Panc1 (cell line): ENCODE measurements at regions not wholly inside any gene's neighbourhood (a gene's known extent, or its start where the extent isn't known, plus 50 kb on each side); places are given as distances from the start of the nearest gene placed in this dataset.

Source experiments
- ATAC-seq: fragments of 200-7000 bp; cut with Tn5 transposase; 2 replicates; pipeline ENCODE4 v1.9.1; 2020; ENCODE audit warnings: mild to moderate bottlenecking, moderate library complexity
- BruUV-seq: library from RNA; stranded (reverse); fragments of 400-500 nt; replicated peaks from 2 replicates; lab custom pipeline; 2021; lab: Mats Ljungman, UMichigan
- CTCF ChIA-PET: fragments of 300-600 bp; sonication (Branson Sonifier 250); formaldehyde crosslinking; loops from one replicate; lab custom pipeline; 2022; ENCODE audit warnings: antibody characterized with exemption; lab: Charles Lee
- POLR2A ChIA-PET: fragments of 300-600 bp; sonication (Branson Sonifier 250); formaldehyde crosslinking; loops from one replicate; lab custom pipeline; 2022; ENCODE audit warnings: antibody characterized with exemption; lab: Charles Lee
- DNase-seq: peaks from one replicate; pipeline ENCODE4 v3.0.0-alpha.2; 2010; ENCODE audit warnings: low read depth, low spot score
- H3K27ac ChIP-seq: 2 replicates; pipeline ENCODE4 v1.5.1; 2011; ENCODE audit warnings: mild to moderate bottlenecking, low read length, inconsistent platforms
- H3K27me3 ChIP-seq: fragments of 200-500 bp; sonication (Bioruptor generic); 2 replicates; pipeline ENCODE4 v1.6.0; 2014; ENCODE audit warnings: low read length, inconsistent platforms; ENCODE audit not compliant: control insufficient read depth, insufficient read depth
- H3K36me3 ChIP-seq: fragments of 200-500 bp; sonication (Bioruptor generic); 2 replicates; pipeline ENCODE4 v1.5.1; 2014; ENCODE audit warnings: inconsistent platforms, mild to moderate bottlenecking, low read length, moderate library complexity; ENCODE audit not compliant: control insufficient read depth, insufficient read depth
- H3K4me1 ChIP-seq: 2 replicates; pipeline ENCODE4 v1.5.1; 2011; ENCODE audit warnings: inconsistent platforms, mild to moderate bottlenecking, low read length, moderate library complexity; ENCODE audit not compliant: control insufficient read depth, insufficient read depth
- H3K4me3 ChIP-seq, 2 experiments: 2 replicates each; pipeline ENCODE4 v1.5.1; 2011 to 2012; ENCODE audit warnings: low read depth in 2 of 2, low read length in 2 of 2, mild to moderate bottlenecking in 2 of 2, inconsistent platforms in 1 of 2, moderate library complexity in 1 of 2
- H3K9me3 ChIP-seq: fragments of 200-500 bp; sonication (Bioruptor generic); 2 replicates; pipeline ENCODE4 v1.5.1; 2014; ENCODE audit warnings: low read depth, mild to moderate bottlenecking, inconsistent platforms, low read length, moderate library complexity; ENCODE audit not compliant: control insufficient read depth, insufficient read depth
- CTCF ChIP-seq: fragments of 450-650 bp; IDR thresholded peaks from 2 replicates; pipeline ENCODE4 v1.5.1; 2017; ENCODE audit warnings: mild to moderate bottlenecking
- POLR2AphosphoS5 ChIP-seq: IDR thresholded peaks from 2 replicates; pipeline ENCODE4 v1.6.1; 2012; ENCODE audit warnings: mild to moderate bottlenecking, low read depth, low read length, moderate library complexity
- REST ChIP-seq, 2 experiments: IDR thresholded peaks; 2 replicates each; pipeline ENCODE4 v1.6.1; 2011 to 2012; ENCODE audit warnings: low read depth in 2 of 2, control low read depth in 1 of 2, low read length in 1 of 2, mild to moderate bottlenecking in 1 of 2, moderate library complexity in 1 of 2; ENCODE audit not compliant: insufficient read depth in 1 of 2
- SIN3A ChIP-seq: IDR thresholded peaks from 2 replicates; pipeline ENCODE4 v1.6.1; 2012; ENCODE audit warnings: low read depth, mild to moderate bottlenecking, low read length, moderate library complexity, borderline replicate concordance; ENCODE audit not compliant: insufficient read depth
- TCF7L2 ChIP-seq: IDR thresholded peaks from 2 replicates; pipeline ENCODE4 v1.6.1; 2011; ENCODE audit warnings: mild to moderate bottlenecking, low read depth, low read length, inconsistent platforms
- in situ Hi-C: cut with HindIII; loops from 2 replicates; pipeline ENCODE4 v1.10.0; 2016; ENCODE audit warnings: low sequenced_read_pairs, low pct_unique_long_range_greater_than_20kb
- intact Hi-C: fragments of 100-400 bp; cut with micrococcal nuclease; formaldehyde crosslinking; loops from one replicate; pipeline ENCODE4 v1.10.0; 2022; ENCODE audit not compliant: unreplicated experiment

GRCh38 chr1:70706381-70707037 is 295.4 kb downstream of the CTH start:
- Histone ChIP-seq H3K27me3 (no peaks in the 10 kb centered on the region), H3K27ac (no peak overlapping the region), H3K36me3 (no peaks in the 10 kb centered on the region), H3K4me1 (no peaks in the 10 kb centered on the region), H3K4me3 (no peak overlapping the region), H3K9me3 (no peaks in the 10 kb centered on the region)
- intact Hi-C loops (no loop called here), in situ Hi-C loops (no loop called here)
- no peak for ATAC-seq
- CTCF ChIA-PET = no interaction called here
- no peak for DNase-seq
- BruUV-seq = no TSS peak
- TF ChIP-seq CTCF = no peak
- TF ChIP-seq SIN3A = no peak
- no peak for TF ChIP-seq POLR2AphosphoS5
- TF ChIP-seq TCF7L2 = no peak
- no peak for TF ChIP-seq REST (IDR thresholded peaks at IDR 0.05; ENCODE audit: insufficient read depth in 1 of 2, low read depth in 2 of 2, low read length in 1 of 2)
- POLR2A ChIA-PET = no interaction called here

GRCh38 chr1:70707214-70707613 is 296.1 kb downstream of the CTH start:
- TF ChIP-seq POLR2AphosphoS5 (no peak), CTCF (no peak), SIN3A (no peak), REST (IDR thresholded peaks at IDR 0.05; ENCODE audit: insufficient read depth in 1 of 2, low read depth in 2 of 2, low read length in 1 of 2) (no peak), TCF7L2 (no peak)
- POLR2A ChIA-PET = no interaction called here
- CTCF ChIA-PET = no interaction called here
- ATAC-seq = no peak
- BruUV-seq = no TSS peak
- H3K4me3 ChIP-seq = no peak overlapping the region
- no peaks in the 10 kb centered on the region for H3K9me3 ChIP-seq
- no peak for DNase-seq
- H3K27ac ChIP-seq = no peak overlapping the region
- no peaks in the 10 kb centered on the region for H3K36me3 ChIP-seq
- no peaks in the 10 kb centered on the region for H3K4me1 ChIP-seq
- in situ Hi-C loops = no loop called here
- H3K27me3 ChIP-seq = no peaks in the 10 kb centered on the region
- intact Hi-C loops = no loop called here
